HEK293 (cell line): ENCODE measurements at regions not wholly inside any gene's neighbourhood (a gene's known extent, or its start where the extent isn't known, plus 50 kb on each side); places are given as distances from the start of the nearest gene placed in this dataset.

Experiments used
- CTCF ChIA-PET: fragments of 350-600 bp; formaldehyde crosslinking; extraction: SDS; loops from one replicate; lab custom pipeline; 2021; ENCODE audit warnings: antibody characterized with exemption; lab: Yijun Ruan, JAX
- POLR2A ChIA-PET: fragments of 300-600 bp; formaldehyde crosslinking; extraction: SDS; loops from one replicate; lab custom pipeline; 2020; ENCODE audit warnings: antibody characterized with exemption, inconsistent platforms; lab: Yijun Ruan, JAX
- H3K27ac ChIP-seq: fragments of 200-500 bp; sonication (Bioruptor generic); 2 replicates; pipeline ENCODE4 v1.5.1; 2014; ENCODE audit warnings: low read depth, low read length, control low read depth, inconsistent platforms; ENCODE audit errors: extremely low read depth
- H3K36me3 ChIP-seq, 2 experiments: fragments of 200-500 bp in 1 of 2; sonication (Bioruptor generic) in 1 of 2; 1 replicate in 1 of 2; 2 replicates in 1 of 2; pipeline ENCODE4 v1.5.1; 2014 to 2017; ENCODE audit warnings: inconsistent platforms in 2 of 2, low read length in 2 of 2; ENCODE audit not compliant: control insufficient read depth in 2 of 2, insufficient read depth in 1 of 2
- H3K4me1 ChIP-seq: fragments of 200-500 bp; sonication (Bioruptor generic); 2 replicates; pipeline ENCODE4 v1.5.1; 2014; ENCODE audit warnings: mild to moderate bottlenecking, low read length, inconsistent platforms; ENCODE audit not compliant: control insufficient read depth, insufficient read depth
- H3K4me3 ChIP-seq: 2 replicates; pipeline ENCODE4 v1.5.1; 2011; ENCODE audit warnings: low read depth, mild to moderate bottlenecking, control low read depth, low read length, moderate library complexity
- H3K9me3 ChIP-seq: fragments of 200-500 bp; sonication (Bioruptor generic); 2 replicates; pipeline ENCODE4 v1.5.1; 2014; ENCODE audit warnings: low read depth, low read length, inconsistent platforms; ENCODE audit not compliant: control insufficient read depth, insufficient read depth
- GLI2 ChIP-seq: fragments of 450-650 bp; formaldehyde crosslinking; IDR thresholded peaks from 2 replicates; pipeline ENCODE4; 2017; ENCODE audit warnings: missing biosample characterization, missing genetic modification characterization, low read depth, borderline replicate concordance
- GLIS2 ChIP-seq: fragments of 450-650 bp; formaldehyde crosslinking; IDR thresholded peaks from 2 replicates; pipeline ENCODE4 v1.5.1; 2016; ENCODE audit warnings: missing biosample characterization, missing genetic modification characterization
- HOXC10 ChIP-seq: sonication (generic); formaldehyde crosslinking; IDR thresholded peaks from 2 replicates; pipeline ENCODE4 v1.8.1; 2023; ENCODE audit warnings: mild to moderate bottlenecking, missing genetic modification reagents
- MEIS1 ChIP-seq: sonication (generic); formaldehyde crosslinking; IDR thresholded peaks from 2 replicates; pipeline ENCODE4 v1.8.1; 2022; ENCODE audit warnings: missing genetic modification reagents, mild to moderate bottlenecking, borderline replicate concordance
- PRDM10 ChIP-seq: fragments of 450-650 bp; formaldehyde crosslinking; IDR thresholded peaks from 2 replicates; pipeline ENCODE4 v1.5.1; 2016; ENCODE audit warnings: missing biosample characterization, missing genetic modification characterization
- REST ChIP-seq: fragments of 450-650 bp; formaldehyde crosslinking; IDR thresholded peaks from 2 replicates; pipeline ENCODE4 v1.5.1; 2016; ENCODE audit warnings: missing biosample characterization, missing genetic modification characterization
- SETDB1 ChIP-seq: IDR thresholded peaks from one replicate; pipeline ENCODE4 v1.6.1; 2017; ENCODE audit warnings: mild to moderate bottlenecking, low read length, moderate library complexity, mixed read lengths; ENCODE audit not compliant: insufficient read length
- TRIM28 ChIP-seq: IDR thresholded peaks from 2 replicates; pipeline ENCODE4 v1.6.1; 2011; ENCODE audit warnings: low read length, control low read depth, borderline replicate concordance
- ZNF155 ChIP-seq: fragments of 450-650 bp; formaldehyde crosslinking; IDR thresholded peaks from 2 replicates; pipeline ENCODE4 v1.5.1; 2016; ENCODE audit warnings: missing biosample characterization, missing genetic modification characterization
- ZNF24 ChIP-seq: fragments of 450-650 bp; formaldehyde crosslinking; IDR thresholded peaks from 2 replicates; pipeline ENCODE4 v1.5.1; 2016; ENCODE audit warnings: missing biosample characterization, missing genetic modification characterization
- ZNF521 ChIP-seq: fragments of 450-650 bp; formaldehyde crosslinking; IDR thresholded peaks from 2 replicates; pipeline ENCODE4 v1.5.1; 2017; ENCODE audit warnings: missing biosample characterization, mild to moderate bottlenecking, missing genetic modification characterization
- ZNF561 ChIP-seq: fragments of 450-650 bp; IDR thresholded peaks from 2 replicates; pipeline ENCODE4 v1.5.1; 2018; ENCODE audit warnings: missing biosample characterization, missing genetic modification characterization, borderline replicate concordance
- TF ChIP-seq, protein P1 (sequence below): fragments of 450-650 bp; formaldehyde crosslinking; IDR thresholded peaks from 2 replicates; pipeline ENCODE4 v1.5.1; 2016; ENCODE audit warnings: missing biosample characterization, missing genetic modification characterization
- TF ChIP-seq, protein P2 (sequence below): fragments of 450-650 bp; formaldehyde crosslinking; IDR thresholded peaks from 2 replicates; pipeline ENCODE4 v1.5.1; 2016; ENCODE audit warnings: missing biosample characterization, missing genetic modification characterization

DNA sequence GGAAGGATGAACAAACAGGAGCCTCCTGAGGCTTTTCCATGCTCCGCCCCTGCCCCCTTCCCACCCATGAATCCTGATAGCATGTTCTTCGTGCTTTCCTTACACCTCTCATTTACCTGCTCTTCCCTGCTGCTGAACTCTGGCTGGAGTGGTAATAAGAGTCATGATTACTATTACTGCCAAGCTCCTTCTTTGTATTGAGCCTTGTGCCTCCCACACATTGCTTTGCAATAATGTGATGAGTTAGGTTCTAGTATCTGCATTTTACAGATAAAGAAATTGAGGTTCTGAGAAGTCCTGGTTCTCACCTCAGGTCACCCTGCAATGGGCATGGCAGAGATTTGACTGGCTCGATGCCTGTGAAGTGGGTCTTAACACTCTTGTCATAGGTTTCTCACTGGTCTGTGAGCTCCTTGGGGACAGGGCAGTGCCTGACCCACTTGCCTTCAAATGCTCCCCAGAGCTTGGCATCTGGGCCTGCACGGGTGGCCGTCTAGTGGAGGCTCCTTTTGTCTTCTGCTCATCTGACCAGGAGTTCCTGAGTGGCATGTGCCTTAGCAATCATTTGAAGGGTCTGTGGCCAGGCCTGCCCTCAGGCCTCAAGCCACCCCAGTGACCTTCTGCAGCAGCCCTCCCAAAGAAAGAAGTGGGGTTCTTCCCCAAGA is 309.2 kb upstream of the ZMIZ1 start:
- H3K36me3 ChIP-seq, result no peaks in the 10 kb centered on the region
- CTCF ChIA-PET, result interaction anchor here (0.6 to 1.0 kb wide), 2 partner anchors 15 to 630 kb away, joined by 3 to 6 read pairs; no protein-coding TSS in a partner anchor
- POLR2A ChIA-PET, result no interaction called here
- TF ChIP-seq HOXC10 (CRISPR knock-in tag) (no peak), GLIS2 (tag by site-specific recombination) (no peak), ZNF561 (tag by site-specific recombination) (no peak), REST (tag by site-specific recombination) (no peak), TRIM28 (no peak), ZNF521 (tag by site-specific recombination) (no peak), MEIS1 (CRISPR knock-in tag) (no peak), ZNF155 (no peak), SETDB1 (no peak), PRDM10 (tag by site-specific recombination) (no peak), GLI2 (tag by site-specific recombination) (no peak), ZNF24 (tag by site-specific recombination) (no peak)
- TF ChIP-seq, protein P1, sequence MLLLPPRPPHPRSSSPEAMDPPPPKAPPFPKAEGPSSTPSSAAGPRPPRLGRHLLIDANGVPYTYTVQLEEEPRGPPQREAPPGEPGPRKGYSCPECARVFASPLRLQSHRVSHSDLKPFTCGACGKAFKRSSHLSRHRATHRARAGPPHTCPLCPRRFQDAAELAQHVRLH (tag by site-specific recombination), result no peak
- TF ChIP-seq, protein P2, sequence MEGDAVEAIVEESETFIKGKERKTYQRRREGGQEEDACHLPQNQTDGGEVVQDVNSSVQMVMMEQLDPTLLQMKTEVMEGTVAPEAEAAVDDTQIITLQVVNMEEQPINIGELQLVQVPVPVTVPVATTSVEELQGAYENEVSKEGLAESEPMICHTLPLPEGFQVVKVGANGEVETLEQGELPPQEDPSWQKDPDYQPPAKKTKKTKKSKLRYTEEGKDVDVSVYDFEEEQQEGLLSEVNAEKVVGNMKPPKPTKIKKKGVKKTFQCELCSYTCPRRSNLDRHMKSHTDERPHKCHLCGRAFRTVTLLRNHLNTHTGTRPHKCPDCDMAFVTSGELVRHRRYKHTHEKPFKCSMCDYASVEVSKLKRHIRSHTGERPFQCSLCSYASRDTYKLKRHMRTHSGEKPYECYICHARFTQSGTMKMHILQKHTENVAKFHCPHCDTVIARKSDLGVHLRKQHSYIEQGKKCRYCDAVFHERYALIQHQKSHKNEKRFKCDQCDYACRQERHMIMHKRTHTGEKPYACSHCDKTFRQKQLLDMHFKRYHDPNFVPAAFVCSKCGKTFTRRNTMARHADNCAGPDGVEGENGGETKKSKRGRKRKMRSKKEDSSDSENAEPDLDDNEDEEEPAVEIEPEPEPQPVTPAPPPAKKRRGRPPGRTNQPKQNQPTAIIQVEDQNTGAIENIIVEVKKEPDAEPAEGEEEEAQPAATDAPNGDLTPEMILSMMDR, result no peak
- TF ChIP-seq, all 188 proteins: peak for 0
- no peak overlapping the region for H3K27ac ChIP-seq
- H3K4me3 ChIP-seq, result no peak overlapping the region
- no peaks in the 10 kb centered on the region for H3K9me3 ChIP-seq
- peaks cover 7% of the 10 kb centered on the region; the same call in 1 of the 2 replicates for H3K4me1 ChIP-seq
